T-helper 1 cell treated with Interleukin-12 subunit alpha and Interleukin-12 subunit beta and Interleukin-4 antibody, amounts not matched to agents 30 ng/mL and 1 ng/mL, for 36 hours (primary cell): ENCODE measurements at regions not wholly inside any gene's neighbourhood (a gene's known extent, or its start where the extent isn't known, plus 50 kb on each side); places are given as distances from the start of the nearest gene placed in this dataset.

ENCODE experiments used
- intact Hi-C: fragments of 100-400 bp; cut with micrococcal nuclease; formaldehyde crosslinking; loops from one replicate; pipeline ENCODE4 v1.15.1; 2024

- intact Hi-C loops, result no loop called here
Observed at GRCh38 chr10:83248106-83248631, 891.1 kb upstream of the GHITM start.

GRCh38 chr10:83250396-83250795, 888.9 kb upstream of the GHITM start:
- intact Hi-C loops, result no loop called here

DNA sequence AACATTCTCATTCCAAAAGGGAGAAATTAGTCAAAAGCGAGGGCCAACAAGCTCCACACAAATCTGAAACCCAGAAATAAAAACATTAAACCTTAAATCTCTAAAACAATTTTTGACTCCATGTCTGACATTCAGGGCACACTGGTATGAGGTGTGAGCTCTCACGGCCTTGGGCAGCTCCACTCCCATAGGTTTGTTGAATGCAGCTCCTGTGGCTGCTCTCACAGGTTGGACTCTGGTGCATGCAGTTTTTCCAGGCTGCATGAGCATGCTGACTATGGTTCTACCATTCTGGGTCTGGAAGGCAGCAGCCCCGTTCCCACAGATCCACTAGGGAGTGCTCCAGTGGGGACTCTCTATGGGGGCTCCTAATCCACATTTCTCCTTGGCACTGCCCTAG, 887.1 kb upstream of the GHITM start:
- intact Hi-C loops, result no loop called here

DNA sequence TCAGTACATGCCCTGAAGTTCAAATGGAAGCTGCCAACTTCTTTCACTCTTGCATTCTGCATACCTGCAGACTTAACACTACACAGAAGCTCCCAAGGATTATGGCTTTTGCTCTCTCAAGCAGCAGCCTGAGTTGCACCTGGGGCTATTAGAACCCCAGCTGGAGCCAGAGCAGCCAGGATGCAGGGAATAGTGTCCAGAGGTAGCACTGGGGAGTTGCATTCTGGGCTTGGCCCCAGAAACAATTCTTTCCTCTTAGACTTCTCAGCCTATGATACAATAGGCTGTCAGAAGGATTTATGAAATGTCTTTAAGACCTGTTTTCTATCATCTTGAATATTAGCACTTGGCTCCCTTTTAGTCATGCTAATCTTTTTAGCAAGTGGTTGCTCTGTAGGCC, 886.7 kb upstream of the GHITM start:
- intact Hi-C loops, result no loop called here

GRCh38 chr10:83253011-83253671, 886.2 kb upstream of the GHITM start:
- intact Hi-C loops, result no loop called here

DNA sequence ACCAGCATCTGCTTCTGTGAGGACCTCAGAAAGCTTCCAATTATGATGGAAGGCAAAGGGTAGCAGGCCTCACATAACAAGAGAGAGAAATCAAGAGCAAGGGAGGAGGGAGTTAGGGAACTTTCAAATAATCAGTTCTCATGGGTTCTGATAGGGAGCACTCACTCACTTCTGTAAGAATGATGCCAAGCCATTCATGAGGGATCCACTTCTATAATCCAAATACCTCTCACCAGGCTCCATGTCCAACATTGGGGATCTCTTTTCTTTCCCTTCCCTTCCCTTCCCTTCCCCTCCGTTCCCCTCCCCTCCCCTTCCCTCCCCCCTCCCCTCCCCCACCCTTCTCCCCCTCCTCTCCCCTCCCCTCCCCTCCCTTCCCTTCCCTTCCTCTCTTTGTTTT, 884.6 kb upstream of the GHITM start:
- intact Hi-C loops, result no loop called here

- intact Hi-C loops, result no loop called here
Observed at GRCh38 chr10:83262434-83262833, 876.9 kb upstream of the GHITM start.

DNA sequence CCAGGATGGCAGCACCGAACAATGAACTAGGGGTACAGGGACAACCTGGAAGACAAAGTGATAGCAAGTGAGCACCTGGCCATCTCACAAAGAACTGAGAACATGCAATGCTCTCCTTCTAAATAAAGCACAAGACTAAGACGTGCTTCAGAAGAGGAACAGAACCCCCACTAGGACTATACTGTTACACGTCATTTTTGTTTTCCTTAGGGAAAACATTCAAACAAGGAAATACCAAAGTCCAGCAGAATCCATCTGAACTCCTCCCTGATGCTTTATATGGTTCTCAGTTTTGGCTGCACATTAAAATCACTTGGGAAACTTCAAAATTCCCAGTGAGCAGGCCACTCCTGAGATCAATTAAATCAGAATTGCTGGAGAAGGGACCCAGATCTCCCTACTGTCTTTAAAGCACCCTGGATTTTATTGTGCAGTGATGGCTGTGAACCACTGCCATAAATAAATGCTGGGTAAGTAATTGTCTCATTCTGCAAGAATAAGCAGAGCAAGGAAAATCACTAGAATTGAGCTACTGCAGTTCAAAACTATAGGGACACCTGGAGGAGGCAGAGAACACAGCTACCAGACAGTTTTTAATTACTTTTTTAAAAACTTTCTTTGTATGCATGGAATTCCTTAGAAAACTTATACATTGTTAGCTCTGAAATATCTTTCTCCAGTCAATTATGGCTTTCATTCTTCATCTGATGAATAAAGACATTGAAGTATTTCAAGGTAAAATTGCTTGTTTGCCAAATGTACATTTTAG, 866.5 kb upstream of the GHITM start:
- intact Hi-C loops, result no loop called here

DNA sequence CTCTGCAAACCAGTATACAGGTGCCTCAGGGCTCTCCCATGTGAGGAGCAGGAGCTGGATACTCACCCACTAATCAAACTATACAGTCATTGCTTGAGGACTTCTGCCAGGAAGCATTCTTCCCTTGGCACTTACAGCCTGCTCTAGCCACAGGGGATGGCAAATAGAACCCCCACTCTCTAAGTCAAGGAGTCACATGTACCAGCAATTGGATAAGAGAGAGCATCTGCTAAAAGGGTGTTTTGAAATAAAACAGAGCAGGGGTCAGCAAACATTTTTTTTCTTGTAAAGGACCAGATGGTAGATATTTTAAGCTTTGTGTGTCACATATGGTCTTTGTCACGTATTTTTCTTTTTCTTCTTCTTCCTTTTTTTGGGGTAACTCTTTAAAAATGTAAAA, 865.2 kb upstream of the GHITM start:
- intact Hi-C loops, result no loop called here

DNA sequence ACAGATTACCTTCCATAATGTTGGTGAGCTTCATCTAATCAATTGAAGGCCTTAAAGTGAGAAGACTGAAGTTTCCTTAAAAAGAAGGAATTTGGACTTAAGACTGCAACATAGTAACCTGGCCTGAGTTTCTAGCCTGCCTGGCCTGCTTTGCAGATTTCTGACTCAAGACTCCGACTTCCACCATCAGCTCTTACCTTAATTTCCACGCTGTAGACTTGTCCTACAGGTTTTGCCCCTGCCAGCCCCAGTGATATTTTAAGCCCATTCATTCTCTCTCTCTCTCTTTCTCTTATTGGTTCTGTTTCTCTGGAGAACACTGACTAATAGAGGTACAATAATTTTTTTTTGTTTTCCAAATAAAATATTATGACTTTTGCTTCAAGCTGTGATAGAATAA, 862.3 kb upstream of the GHITM start:
- intact Hi-C loops, result no loop called here

DNA sequence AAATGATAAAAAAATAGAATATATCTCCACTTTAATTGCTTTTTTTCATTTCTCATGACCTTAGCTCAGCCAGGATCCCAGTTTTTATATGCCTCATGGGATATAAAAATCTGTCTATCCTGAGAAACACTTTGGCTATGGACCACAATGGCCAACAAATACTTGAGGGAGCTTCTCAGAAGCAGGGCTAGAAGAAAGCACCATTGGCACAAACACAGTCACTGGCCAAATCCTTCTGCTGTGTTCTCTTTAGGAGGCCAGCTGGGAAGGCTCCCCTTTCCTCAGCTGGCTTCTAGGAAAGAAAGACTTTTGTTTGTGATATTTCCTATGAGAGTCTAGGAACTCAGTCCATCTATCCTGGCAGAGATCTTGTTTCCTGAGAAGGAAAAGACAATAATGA, 856.2 kb upstream of the GHITM start:
- intact Hi-C loops, result no loop called here

DNA sequence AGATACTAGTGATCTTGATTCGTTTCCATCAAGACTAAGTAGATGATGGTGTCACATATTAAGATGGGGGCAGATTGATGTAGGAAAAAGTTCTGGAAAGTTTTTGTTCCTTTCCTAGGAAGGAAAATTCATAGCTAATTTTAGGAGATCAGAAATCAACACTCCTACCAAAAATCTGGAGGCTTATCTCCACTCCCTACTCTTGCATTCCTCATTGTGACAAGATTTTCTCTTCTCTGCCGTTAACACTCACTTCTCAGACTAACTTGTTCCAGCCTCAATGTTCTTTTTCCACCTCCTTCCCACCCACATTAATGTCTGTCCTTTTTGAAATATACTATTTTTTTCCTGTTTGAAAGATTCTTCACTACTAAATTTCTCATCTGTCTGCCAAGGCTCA, 851.9 kb upstream of the GHITM start:
- intact Hi-C loops, result no loop called here

- intact Hi-C loops, result no loop called here
Observed at GRCh38 chr10:83289373-83289772, 849.9 kb upstream of the GHITM start.

DNA sequence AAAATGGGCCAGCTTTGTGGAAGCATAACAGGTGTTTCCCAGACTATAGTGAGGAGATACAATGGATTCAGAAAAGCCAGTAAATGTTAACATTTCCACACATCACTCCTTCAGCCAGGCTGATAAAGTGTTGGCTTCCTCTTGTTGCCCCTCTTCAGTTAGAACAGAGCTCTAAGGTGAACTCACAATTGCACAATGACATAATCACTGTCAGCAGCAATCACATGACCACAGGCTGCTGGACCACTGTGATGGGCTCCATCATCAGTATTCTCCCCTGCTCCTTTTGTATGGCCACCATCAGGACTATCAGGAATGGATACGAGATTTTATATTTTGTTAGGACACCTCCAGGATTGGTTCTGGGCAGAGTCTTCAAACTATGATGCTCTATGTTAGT, 849.4 kb upstream of the GHITM start:
- intact Hi-C loops, result no loop called here

GRCh38 chr10:83301732-83302131, 837.6 kb upstream of the GHITM start:
- intact Hi-C loops, result no loop called here

- intact Hi-C loops, result no loop called here
Observed at GRCh38 chr10:83302623-83303022, 836.7 kb upstream of the GHITM start.

DNA sequence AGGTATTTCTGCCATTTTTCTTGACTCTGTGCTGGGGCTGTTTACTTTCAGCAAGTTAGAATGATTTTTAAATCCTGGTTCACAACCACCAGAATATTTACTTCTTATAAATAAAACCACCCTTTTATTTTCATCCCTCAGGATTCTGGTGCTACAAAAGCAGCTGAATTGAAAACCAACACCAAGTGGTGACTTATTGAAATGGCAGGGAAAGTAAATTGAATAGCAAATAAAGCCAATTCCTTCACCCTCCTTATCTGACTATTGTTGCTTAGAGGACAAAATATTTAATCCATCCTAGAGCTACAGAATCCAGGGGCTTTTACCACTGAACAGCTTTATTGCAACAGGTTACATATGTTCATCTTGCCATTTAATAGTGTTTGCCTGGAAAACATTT, 828.6 kb upstream of the GHITM start:
- intact Hi-C loops, result no loop called here

DNA sequence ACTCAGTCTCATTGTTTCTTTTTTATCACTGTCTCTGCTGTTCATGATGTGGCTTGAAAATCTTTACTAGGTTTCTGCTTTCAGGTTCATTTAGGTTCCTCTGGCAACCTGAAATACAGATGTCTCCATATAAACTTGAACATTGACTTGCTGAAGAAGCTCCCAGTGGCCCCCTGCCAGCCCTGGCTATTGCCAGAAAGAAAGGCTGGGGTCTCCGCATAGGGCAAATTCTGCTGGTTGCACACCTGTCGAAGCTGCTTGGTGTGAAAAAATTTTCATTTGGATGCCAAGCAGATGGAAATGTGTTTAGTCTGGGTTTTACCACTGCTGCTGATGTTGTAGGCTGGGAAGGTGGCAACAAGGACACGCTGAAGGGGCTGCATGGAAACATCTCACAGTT, 826.7 kb upstream of the GHITM start:
- intact Hi-C loops, result no loop called here

DNA sequence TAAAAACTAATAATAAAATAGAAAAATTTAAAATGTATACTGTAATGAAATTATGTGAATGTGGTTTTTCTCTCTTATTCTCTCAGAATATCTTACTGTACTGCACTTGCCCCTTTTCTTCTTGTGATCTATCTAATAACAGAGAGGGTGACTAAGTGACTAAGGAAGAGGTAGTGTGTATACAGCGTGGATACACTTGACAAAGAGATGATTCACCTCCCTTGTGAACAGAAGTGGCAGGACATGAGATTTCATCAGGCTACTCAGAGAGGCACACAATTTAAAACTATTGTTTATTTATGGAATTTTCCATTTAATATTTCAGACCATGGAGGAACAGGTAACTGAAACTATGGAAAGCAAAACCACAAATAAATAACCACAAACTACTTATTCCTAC, 806.6 kb upstream of the GHITM start:
- intact Hi-C loops, result no loop called here

- intact Hi-C loops, result no loop called here
Observed at GRCh38 chr10:83333566-83333965, 805.7 kb upstream of the GHITM start.

DNA sequence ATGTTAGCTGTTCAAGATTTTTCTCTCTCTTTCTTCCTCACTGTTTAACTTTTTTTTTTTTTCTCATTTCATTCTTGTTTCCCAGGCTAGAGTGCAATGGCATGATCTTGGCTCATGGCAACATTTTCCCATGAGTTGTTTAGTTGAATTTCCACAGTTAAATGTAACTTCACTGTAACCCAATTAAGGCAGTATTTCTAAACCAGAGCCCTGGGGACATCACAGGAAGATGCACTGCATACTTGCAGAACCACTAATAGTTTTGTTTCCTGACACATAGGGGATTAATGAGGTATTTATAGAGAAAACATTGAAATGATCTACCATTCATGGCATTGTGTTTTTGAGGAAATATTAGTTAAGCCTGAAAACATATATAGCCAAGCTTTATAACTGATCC, 795.6 kb upstream of the GHITM start:
- intact Hi-C loops, result no loop called here

GRCh38 chr10:83346266-83346910, 792.9 kb upstream of the GHITM start:
- intact Hi-C loops, result no loop called here

GRCh38 chr10:83352588-83352987, 786.7 kb upstream of the GHITM start:
- intact Hi-C loops, result no loop called here
